ENCODE measurements at regions not wholly inside any gene's neighbourhood (a gene's known extent, or its start where the extent isn't known, plus 50 kb on each side); places are given as distances from the start of the nearest gene placed in this dataset.
"Not testable (repeated sequence)": the region's sequence is repeated elsewhere in the genome, so short reads cannot be mapped to it uniquely, and the experiment has no call there.

GRCh38 chr2:8555543-8555942, 126.3 kb upstream of the ID2 start:
- Mint-ChIP-seq H3K27ac (no peak overlapping the region), H3K27me3 (no peaks in the 10 kb centered on the region), H3K4me3 (no peak overlapping the region), H3K9me3 (peaks cover 5% of the 10 kb centered on the region), H3K4me1 (ENCODE audit: unreplicated experiment) (peaks cover 12% of the 10 kb centered on the region), H3K36me3 (no peaks in the 10 kb centered on the region)
- no peak for TF ChIP-seq CTCF (conservative IDR thresholded peaks at IDR 0.05)
- no peak for DNase-seq (ENCODE audit: extremely low spot score, unreplicated experiment)

- Mint-ChIP-seq H3K27ac (no peak overlapping the region), H3K9me3 (peaks cover 11% of the 10 kb centered on the region), H3K36me3 (no peaks in the 10 kb centered on the region), H3K4me3 (no peak overlapping the region), H3K4me1 (ENCODE audit: unreplicated experiment) (no peaks in the 10 kb centered on the region), H3K27me3 (no peaks in the 10 kb centered on the region)
- no peak for TF ChIP-seq CTCF (conservative IDR thresholded peaks at IDR 0.05)
- DNase-seq (ENCODE audit: extremely low spot score, unreplicated experiment), result no peak
These were observed 123.8 kb upstream of the ID2 start for GRCh38 chr2:8558096-8558495.

- Mint-ChIP-seq H3K9me3 (peaks cover 11% of the 10 kb centered on the region), H3K27ac (no peak overlapping the region), H3K27me3 (no peaks in the 10 kb centered on the region), H3K4me1 (ENCODE audit: unreplicated experiment) (no peaks in the 10 kb centered on the region), H3K4me3 (no peak overlapping the region), H3K36me3 (no peaks in the 10 kb centered on the region)
- no peak for DNase-seq (ENCODE audit: extremely low spot score, unreplicated experiment)
- TF ChIP-seq CTCF (conservative IDR thresholded peaks at IDR 0.05), result no peak
These were observed 122.9 kb upstream of the ID2 start for GRCh38 chr2:8558956-8559355.

GRCh38 chr2:8559805-8560204, 122.1 kb upstream of the ID2 start:
- peaks cover 11% of the 10 kb centered on the region for H3K9me3 Mint-ChIP-seq
- H3K4me1 Mint-ChIP-seq (ENCODE audit: unreplicated experiment), result peaks cover 6% of the 10 kb centered on the region
- no peaks in the 10 kb centered on the region for H3K36me3 Mint-ChIP-seq
- H3K4me3 Mint-ChIP-seq, result no peak overlapping the region
- no peak overlapping the region for H3K27ac Mint-ChIP-seq
- no peak for TF ChIP-seq CTCF (conservative IDR thresholded peaks at IDR 0.05)
- no peak for DNase-seq (ENCODE audit: extremely low spot score, unreplicated experiment)
- no peaks in the 10 kb centered on the region for H3K27me3 Mint-ChIP-seq

GRCh38 chr2:8561692-8562091, 120.2 kb upstream of the ID2 start:
- H3K27ac Mint-ChIP-seq; H3K27me3 Mint-ChIP-seq; H3K36me3 Mint-ChIP-seq; H3K4me3 Mint-ChIP-seq; DNase-seq (ENCODE audit: extremely low spot score, unreplicated experiment): not testable (repeated sequence)
- peaks cover 17% of the 10 kb centered on the region for H3K4me1 Mint-ChIP-seq (ENCODE audit: unreplicated experiment)
- peaks cover 11% of the 10 kb centered on the region for H3K9me3 Mint-ChIP-seq

- Mint-ChIP-seq H3K27me3 (no peaks in the 10 kb centered on the region), H3K27ac (no peak overlapping the region), H3K4me1 (ENCODE audit: unreplicated experiment) (peaks cover 27% of the 10 kb centered on the region), H3K36me3 (no peaks in the 10 kb centered on the region), H3K4me3 (no peak overlapping the region), H3K9me3 (peaks cover 11% of the 10 kb centered on the region)
- no peak for TF ChIP-seq CTCF (conservative IDR thresholded peaks at IDR 0.05)
- no peak for DNase-seq (ENCODE audit: extremely low spot score, unreplicated experiment)
These were observed 117.9 kb upstream of the ID2 start for GRCh38 chr2:8563814-8564474.

Data from type B pancreatic cell (in vitro differentiated cells).